ENCODE measurements at regions not wholly inside any gene's neighbourhood (a gene's known extent, or its start where the extent isn't known, plus 50 kb on each side); places are given as distances from the start of the nearest gene placed in this dataset.

GRCh38 chr14:101007004-101007614, 103.6 kb upstream of the RTL1 start:
- Histone ChIP-seq H3K4me1 (ENCODE audit: insufficient read depth, low read length, poor library complexity, severe bottlenecking) (no peaks in the 10 kb centered on the region), H3K27ac (ENCODE audit: low read depth, low read length, poor library complexity, severe bottlenecking) (no peak overlapping the region), H3K9me3 (ENCODE audit: low read depth, low read length, poor library complexity, severe bottlenecking) (no peaks in the 10 kb centered on the region), H3K4me3 (ENCODE audit: low read depth, low read length, poor library complexity, severe bottlenecking) (no peak overlapping the region), H3K36me3 (ENCODE audit: insufficient read depth, low read length, poor library complexity, severe bottlenecking) (no peaks in the 10 kb centered on the region), H3K27me3 (replicated peaks; ENCODE audit: insufficient read depth, low read depth, low read length, poor library complexity) (no peaks in the 10 kb centered on the region)
- intact Hi-C loops (cut with micrococcal nuclease; ENCODE audit: unreplicated experiment), result no loop called here
- TF ChIP-seq CTCF (conservative IDR thresholded peaks at IDR 0.05; ENCODE audit: low read depth, low read length) (no peak), EZH2 (IDR thresholded peaks at IDR 0.05; ENCODE audit: borderline replicate concordance, low read depth, low read length, poor library complexity, severe bottlenecking) (no peak)
- no peak for DNase-seq (ENCODE audit: low spot score)
- POLR2A ChIA-PET (ENCODE audit: low non-redundant PET), result no interaction called here
- BruUV-seq (replicated peaks), result no TSS peak
- CTCF ChIA-PET, result no interaction called here

DNA sequence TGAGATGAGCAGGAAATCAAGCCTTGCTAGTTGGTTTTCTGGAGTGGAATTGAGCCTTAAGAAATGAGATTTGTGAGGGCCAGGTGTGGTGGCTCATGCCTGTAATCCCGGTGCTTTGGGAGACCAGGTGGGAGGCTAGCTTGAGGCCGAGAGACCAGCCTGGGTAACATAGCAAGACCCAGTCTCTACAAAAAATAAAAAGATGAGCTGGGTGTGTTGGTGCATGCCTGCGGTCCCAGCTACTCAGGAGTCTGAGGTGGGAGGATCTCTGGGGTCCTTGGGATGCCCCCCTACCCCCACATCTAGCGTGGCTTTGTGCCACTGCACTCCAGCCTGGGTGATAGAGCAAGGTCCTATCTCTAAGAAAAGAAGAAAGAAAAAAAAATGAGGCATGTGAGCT, 104.2 kb upstream of the RTL1 start:
- Histone ChIP-seq H3K4me1 (ENCODE audit: insufficient read depth, low read length, poor library complexity, severe bottlenecking) (no peaks in the 10 kb centered on the region), H3K27ac (ENCODE audit: low read depth, low read length, poor library complexity, severe bottlenecking) (no peak overlapping the region), H3K9me3 (ENCODE audit: low read depth, low read length, poor library complexity, severe bottlenecking) (no peaks in the 10 kb centered on the region), H3K4me3 (ENCODE audit: low read depth, low read length, poor library complexity, severe bottlenecking) (no peak overlapping the region), H3K36me3 (ENCODE audit: insufficient read depth, low read length, poor library complexity, severe bottlenecking) (no peaks in the 10 kb centered on the region), H3K27me3 (replicated peaks; ENCODE audit: insufficient read depth, low read depth, low read length, poor library complexity) (no peaks in the 10 kb centered on the region)
- TF ChIP-seq EZH2 (IDR thresholded peaks at IDR 0.05; ENCODE audit: borderline replicate concordance, low read depth, low read length, poor library complexity, severe bottlenecking), result no peak
- no peak for TF ChIP-seq CTCF (conservative IDR thresholded peaks at IDR 0.05; ENCODE audit: low read depth, low read length)
- ChIA-PET CTCF (no interaction called here), POLR2A (ENCODE audit: low non-redundant PET) (no interaction called here)
- intact Hi-C loops (cut with micrococcal nuclease; ENCODE audit: unreplicated experiment), result no loop called here
- no peak for DNase-seq (ENCODE audit: low spot score)
- no TSS peak for BruUV-seq (replicated peaks)

DNA sequence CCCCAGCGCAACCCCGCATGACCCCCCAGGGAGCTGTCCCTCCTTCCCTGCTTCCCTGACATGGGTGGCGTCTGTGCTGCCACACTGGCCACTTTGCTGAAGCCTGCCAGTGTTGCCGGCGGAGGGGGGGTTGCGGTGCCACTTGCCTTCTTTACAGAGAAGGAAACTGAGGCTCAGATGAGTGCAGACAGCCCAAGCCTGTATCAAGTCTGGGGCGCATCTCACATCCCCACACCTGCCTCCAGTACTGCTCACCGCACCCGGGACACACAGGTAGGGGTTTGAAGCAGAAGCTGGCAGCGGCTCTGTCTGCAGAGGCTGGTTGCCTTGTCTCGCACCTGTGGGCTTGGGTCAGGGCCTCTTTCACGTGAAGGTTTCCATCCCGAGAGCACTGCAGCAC, 104.7 kb upstream of the RTL1 start:
- Histone ChIP-seq H3K27me3 (replicated peaks; ENCODE audit: insufficient read depth, low read depth, low read length, poor library complexity) (no peaks in the 10 kb centered on the region), H3K4me1 (ENCODE audit: insufficient read depth, low read length, poor library complexity, severe bottlenecking) (no peaks in the 10 kb centered on the region), H3K9me3 (ENCODE audit: low read depth, low read length, poor library complexity, severe bottlenecking) (no peaks in the 10 kb centered on the region), H3K27ac (ENCODE audit: low read depth, low read length, poor library complexity, severe bottlenecking) (no peak overlapping the region), H3K4me3 (ENCODE audit: low read depth, low read length, poor library complexity, severe bottlenecking) (no peak overlapping the region), H3K36me3 (ENCODE audit: insufficient read depth, low read length, poor library complexity, severe bottlenecking) (no peaks in the 10 kb centered on the region)
- intact Hi-C loops (cut with micrococcal nuclease; ENCODE audit: unreplicated experiment), result no loop called here
- TF ChIP-seq EZH2 (IDR thresholded peaks at IDR 0.05; ENCODE audit: borderline replicate concordance, low read depth, low read length, poor library complexity, severe bottlenecking) (no peak), CTCF (conservative IDR thresholded peaks at IDR 0.05; ENCODE audit: low read depth, low read length) (no peak)
- ChIA-PET POLR2A (ENCODE audit: low non-redundant PET) (no interaction called here), CTCF (no interaction called here)
- BruUV-seq (replicated peaks), result no TSS peak
- DNase-seq (ENCODE audit: low spot score), result no peak

Data from A673 (cell line).